Body of pancreas (tissue), 4 donors: ENCODE measurements at regions not wholly inside any gene's neighbourhood (a gene's known extent, or its start where the extent isn't known, plus 50 kb on each side); places are given as distances from the start of the nearest gene placed in this dataset.

Experiments
- CTCF ChIP-seq, 7 experiments: fragments of 450-650 bp in 4 of 7; fragments of 200-600 bp in 3 of 7; sonication (generic) in 3 of 7; IDR thresholded peaks; one replicate each; pipeline ENCODE4 v1.5.1; 2016 to 2019; ENCODE audit warnings: antibody characterized with exemption in 7 of 7
- POLR2A ChIP-seq, 3 donors: fragments of 450-650 bp; IDR thresholded peaks; one replicate each; pipeline ENCODE4 v1.6.1; 2016; ENCODE audit warnings: antibody characterized with exemption in 3 of 3, mild to moderate bottlenecking in 2 of 3

DNA sequence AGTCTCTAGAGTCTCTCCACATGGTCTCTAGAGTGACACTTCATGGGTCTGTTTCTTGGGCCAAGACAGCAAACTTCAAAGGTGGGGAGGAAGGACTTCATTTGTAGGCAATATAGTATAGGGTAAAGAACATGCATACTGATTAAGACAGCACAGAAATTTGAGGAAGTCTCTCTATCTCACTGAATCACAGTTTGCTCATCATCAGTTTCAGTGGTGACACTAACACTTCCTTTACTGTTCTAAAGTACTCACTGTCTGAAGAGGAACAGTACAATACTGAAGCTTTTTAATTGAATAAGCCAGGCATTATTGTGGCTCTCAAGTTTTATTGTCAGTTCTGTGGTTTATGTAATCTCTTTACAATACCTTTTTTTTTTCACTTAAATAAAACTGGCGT, 656.4 kb upstream of the CDH8 start:
- no peak for TF ChIP-seq CTCF (IDR thresholded peaks at IDR 0.05)
- TF ChIP-seq POLR2A (IDR thresholded peaks at IDR 0.05) = no peak
